ENCODE measurements at regions not wholly inside any gene's neighbourhood (a gene's known extent, or its start where the extent isn't known, plus 50 kb on each side); places are given as distances from the start of the nearest gene placed in this dataset.
A peak's percentile ranks its signal among the peaks of the same experiment; 100 is the strongest.

GRCh38 chr1:188128761-188129160 is 1300.0 kb downstream of the PLA2G4A start:
- TF ChIP-seq EZH2 (IDR thresholded peaks at IDR 0.05; ENCODE audit: borderline replicate concordance, low read length) (no peak), CTCF (IDR thresholded peaks at IDR 0.05; ENCODE audit: low read length) (0 out of 2 replicates have a peak, but pooled peaks have one; percentile 4)
- Histone ChIP-seq H3K36me3 (ENCODE audit: insufficient read depth, low read length) (no peaks in the 10 kb centered on the region), H3K9me3 (ENCODE audit: low read length) (no peaks in the 10 kb centered on the region), H3K79me2 (ENCODE audit: insufficient read depth, low read length) (no peaks in the 10 kb centered on the region), H3K4me3 (ENCODE audit: low read depth, low read length, poor library complexity, severe bottlenecking) (no peak overlapping the region), H2AFZ (ENCODE audit: low read length) (no peak overlapping the region), H3K4me1 (ENCODE audit: insufficient read depth, low read length, severe bottlenecking) (no peaks in the 10 kb centered on the region), H3K27ac (ENCODE audit: low read depth, low read length, poor library complexity, severe bottlenecking) (no peak overlapping the region), H3K4me2 (ENCODE audit: low read length) (no peak overlapping the region), H3K9me2 (ENCODE audit: low read depth, low read length) (no peaks in the 10 kb centered on the region), H3K27me3 (ENCODE audit: insufficient read depth, low read length) (no peaks in the 10 kb centered on the region), H3F3A (ENCODE audit: insufficient read depth, low read length) (no peaks in the 10 kb centered on the region), H4K20me1 (ENCODE audit: insufficient read depth, low read length) (no peaks in the 10 kb centered on the region), H3K9ac (ENCODE audit: low read length) (no peak overlapping the region)

- H3K9me2 ChIP-seq (ENCODE audit: low read depth, low read length) = no peaks in the 10 kb centered on the region
- H3K36me3 ChIP-seq (ENCODE audit: insufficient read depth, low read length) = no peaks in the 10 kb centered on the region
- no peaks in the 10 kb centered on the region for H3K27me3 ChIP-seq (ENCODE audit: insufficient read depth, low read length)
- no peaks in the 10 kb centered on the region for H3K9me3 ChIP-seq (ENCODE audit: low read length)
- no peak overlapping the region for H2AFZ ChIP-seq (ENCODE audit: low read length)
- TF ChIP-seq CTCF (IDR thresholded peaks at IDR 0.05; ENCODE audit: low read length) (no peak), EZH2 (IDR thresholded peaks at IDR 0.05; ENCODE audit: borderline replicate concordance, low read length) (no peak)
- no peak overlapping the region for H3K9ac ChIP-seq (ENCODE audit: low read length)
- H3K4me3 ChIP-seq (ENCODE audit: low read depth, low read length, poor library complexity, severe bottlenecking) = no peak overlapping the region
- H3K4me2 ChIP-seq (ENCODE audit: low read length) = no peak overlapping the region
- no peaks in the 10 kb centered on the region for H3K4me1 ChIP-seq (ENCODE audit: insufficient read depth, low read length, severe bottlenecking)
- no peaks in the 10 kb centered on the region for H3F3A ChIP-seq (ENCODE audit: insufficient read depth, low read length)
- H4K20me1 ChIP-seq (ENCODE audit: insufficient read depth, low read length) = no peaks in the 10 kb centered on the region
- H3K79me2 ChIP-seq (ENCODE audit: insufficient read depth, low read length) = no peaks in the 10 kb centered on the region
- no peak overlapping the region for H3K27ac ChIP-seq (ENCODE audit: low read depth, low read length, poor library complexity, severe bottlenecking)
Measured at GRCh38 chr1:188129856-188130838, 1301.4 kb downstream of the PLA2G4A start.

- Histone ChIP-seq H2AFZ (ENCODE audit: low read length) (no peak overlapping the region), H3K79me2 (ENCODE audit: insufficient read depth, low read length) (no peaks in the 10 kb centered on the region), H4K20me1 (ENCODE audit: insufficient read depth, low read length) (no peaks in the 10 kb centered on the region), H3K4me2 (ENCODE audit: low read length) (no peak overlapping the region), H3K9me3 (ENCODE audit: low read length) (no peaks in the 10 kb centered on the region), H3K36me3 (ENCODE audit: insufficient read depth, low read length) (no peaks in the 10 kb centered on the region), H3K4me1 (ENCODE audit: insufficient read depth, low read length, severe bottlenecking) (no peaks in the 10 kb centered on the region), H3K9ac (ENCODE audit: low read length) (no peak overlapping the region), H3K9me2 (ENCODE audit: low read depth, low read length) (no peaks in the 10 kb centered on the region), H3K27me3 (ENCODE audit: insufficient read depth, low read length) (no peaks in the 10 kb centered on the region), H3K4me3 (ENCODE audit: low read depth, low read length, poor library complexity, severe bottlenecking) (no peak overlapping the region), H3F3A (ENCODE audit: insufficient read depth, low read length) (no peaks in the 10 kb centered on the region), H3K27ac (ENCODE audit: low read depth, low read length, poor library complexity, severe bottlenecking) (no peak overlapping the region)
- TF ChIP-seq EZH2 (IDR thresholded peaks at IDR 0.05; ENCODE audit: borderline replicate concordance, low read length) (no peak), CTCF (IDR thresholded peaks at IDR 0.05; ENCODE audit: low read length) (no peak)
Measured at GRCh38 chr1:188137221-188137620, 1308.5 kb downstream of the PLA2G4A start.
